ENCODE measurements at regions not wholly inside any gene's neighbourhood (a gene's known extent, or its start where the extent isn't known, plus 50 kb on each side); places are given as distances from the start of the nearest gene placed in this dataset.
"Not testable (repeated sequence)": the region's sequence is repeated elsewhere in the genome, so short reads cannot be mapped to it uniquely, and the experiment has no call there.

DNA sequence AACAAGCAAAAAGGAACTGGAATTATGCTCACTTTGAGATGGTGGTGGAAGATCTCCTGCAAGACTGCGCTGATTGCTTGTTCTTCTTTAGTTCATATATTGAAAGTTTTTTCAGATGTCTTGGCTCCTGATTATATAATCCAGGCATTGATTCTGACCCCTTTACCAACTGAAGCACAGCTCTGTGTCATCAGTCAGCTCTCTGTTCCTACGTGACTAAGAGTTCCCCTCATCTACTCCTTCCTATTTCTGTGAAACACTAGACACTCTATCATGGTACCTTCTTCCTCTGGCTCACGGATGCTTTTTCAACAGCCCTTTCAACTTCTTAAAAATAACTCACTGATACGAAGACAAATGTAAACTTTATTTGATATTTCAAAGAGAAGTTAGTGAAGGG is 788.6 kb downstream of the SOCS6 start:
- no peak for TF ChIP-seq Cebpa-rat (IDR thresholded peaks at IDR 0.05)
- no peak overlapping the region for H3K4me3 ChIP-seq
- no peak overlapping the region for H3K4me2 ChIP-seq

DNA sequence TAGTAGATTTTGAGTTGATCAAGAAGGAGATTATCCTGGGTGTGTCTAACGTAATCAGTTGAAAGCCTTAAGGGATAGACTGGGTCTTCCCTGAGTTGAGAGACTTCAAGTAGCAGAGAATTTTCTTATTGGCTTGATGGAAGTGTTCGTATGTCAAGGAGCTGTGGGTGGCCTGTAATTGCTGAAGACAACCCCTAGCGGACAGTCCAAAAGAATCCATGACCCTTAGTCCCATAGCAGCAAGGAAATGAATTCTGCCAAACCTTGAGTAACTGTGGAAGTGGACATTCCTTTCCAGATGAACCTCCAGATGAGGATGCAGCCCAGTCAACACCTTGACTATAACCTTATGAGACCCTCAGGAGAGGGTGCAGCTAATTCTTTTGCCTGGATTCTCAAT is 786.3 kb downstream of the SOCS6 start:
- no peaks in the 10 kb centered on the region for H3K27me3 ChIP-seq
- H3K9me3 ChIP-seq, result no peaks in the 10 kb centered on the region
- H4K20me1 ChIP-seq, result no peaks in the 10 kb centered on the region
- H3K4me1 ChIP-seq, result no peaks in the 10 kb centered on the region
- no peaks in the 10 kb centered on the region for H3K36me3 ChIP-seq
- H3K27ac ChIP-seq, result no peak overlapping the region
- no peak overlapping the region for H3K4me2 ChIP-seq
- no peak for TF ChIP-seq Cebpa-rat (IDR thresholded peaks at IDR 0.05)
- no peak overlapping the region for H3K4me3 ChIP-seq
- no peak overlapping the region for H3K9ac ChIP-seq

More for the DNA sequence above, 788.6 kb downstream of the SOCS6 start:
- H3K4me1 ChIP-seq, result no peaks in the 10 kb centered on the region
- no peaks in the 10 kb centered on the region for H4K20me1 ChIP-seq
- no peak overlapping the region for H3K9ac ChIP-seq
- no peak overlapping the region for H3K27ac ChIP-seq
- no peaks in the 10 kb centered on the region for H3K9me3 ChIP-seq
- H3K36me3 ChIP-seq, result no peaks in the 10 kb centered on the region
- H3K27me3 ChIP-seq, result no peaks in the 10 kb centered on the region

DNA sequence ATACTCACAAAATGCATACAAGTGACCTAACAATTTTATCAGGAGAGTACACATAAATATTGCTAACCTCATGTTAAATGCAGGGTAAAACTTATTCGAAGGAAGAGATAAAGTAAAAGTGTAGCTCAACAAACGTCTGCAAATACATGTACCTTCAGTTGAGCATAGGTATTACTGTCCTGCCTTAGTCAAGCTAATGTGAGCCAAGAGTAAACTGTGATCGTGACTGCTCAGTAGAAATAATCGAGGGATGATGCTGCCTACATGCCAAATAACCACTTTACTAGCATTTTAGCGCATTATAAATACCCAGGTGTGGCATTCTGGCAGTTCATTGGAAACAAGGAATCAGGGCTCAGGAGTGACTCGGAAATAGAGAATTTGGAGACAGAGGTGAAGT is 779.5 kb downstream of the SOCS6 start:
- Histone ChIP-seq H3K27me3 (no peaks in the 10 kb centered on the region), H3K4me3 (no peak overlapping the region), H4K20me1 (no peaks in the 10 kb centered on the region), H3K27ac (no peak overlapping the region), H3K36me3 (no peaks in the 10 kb centered on the region), H3K4me2 (no peak overlapping the region), H3K4me1 (no peaks in the 10 kb centered on the region), H3K9ac (no peak overlapping the region), H3K9me3 (no peaks in the 10 kb centered on the region)
- no peak for TF ChIP-seq Cebpa-rat (IDR thresholded peaks at IDR 0.05)

DNA sequence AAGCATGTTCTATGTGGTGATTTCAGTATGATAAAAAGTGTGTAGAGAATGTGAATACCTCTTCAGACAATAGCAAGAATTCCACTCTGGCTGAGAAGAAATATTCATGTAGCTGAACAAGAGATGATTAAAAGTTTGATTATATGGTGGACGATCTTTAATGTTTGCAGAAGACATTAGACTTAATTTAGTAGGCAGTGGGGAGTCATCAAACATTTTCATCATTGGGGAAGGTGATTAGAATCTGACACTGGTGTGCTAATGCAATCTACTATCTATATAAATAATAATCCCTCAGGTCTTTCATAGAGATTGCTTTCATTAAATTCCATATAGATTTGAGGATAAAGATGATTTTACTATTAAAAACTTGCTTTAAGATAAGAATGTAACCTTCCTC is 761.0 kb downstream of the SOCS6 start:
- no peaks in the 10 kb centered on the region for H3K27me3 ChIP-seq
- no peak overlapping the region for H3K27ac ChIP-seq
- no peak overlapping the region for H3K4me3 ChIP-seq
- H3K4me2 ChIP-seq, result no peak overlapping the region
- H3K36me3 ChIP-seq, result no peaks in the 10 kb centered on the region
- H3K4me1 ChIP-seq, result no peaks in the 10 kb centered on the region
- no peak for TF ChIP-seq Cebpa-rat (IDR thresholded peaks at IDR 0.05)
- no peak overlapping the region for H3K9ac ChIP-seq
- no peaks in the 10 kb centered on the region for H4K20me1 ChIP-seq
- no peaks in the 10 kb centered on the region for H3K9me3 ChIP-seq

DNA sequence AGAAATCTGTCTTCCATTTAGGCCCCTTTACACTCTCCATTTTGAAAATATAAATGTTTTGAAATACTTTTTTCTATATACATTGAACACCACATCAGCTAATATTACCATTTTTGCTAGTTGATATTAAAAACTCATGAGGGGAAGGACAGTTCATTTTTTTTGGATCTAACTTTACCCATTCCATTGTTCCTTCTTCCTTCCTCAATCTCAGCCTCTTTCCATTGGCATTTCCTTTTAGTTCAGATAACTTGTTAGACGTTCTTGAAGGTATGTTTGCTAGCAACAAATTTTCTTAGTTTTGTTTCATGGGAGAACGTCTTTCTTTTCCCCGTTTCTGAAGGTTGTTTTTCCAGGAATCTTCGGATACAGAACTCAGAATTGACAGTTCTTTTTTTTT is 759.0 kb downstream of the SOCS6 start:
- Histone ChIP-seq H3K4me2 (no peak overlapping the region), H3K4me3 (no peak overlapping the region), H4K20me1 (no peaks in the 10 kb centered on the region), H3K4me1 (no peaks in the 10 kb centered on the region), H3K9me3 (no peaks in the 10 kb centered on the region), H3K36me3 (no peaks in the 10 kb centered on the region), H3K9ac (no peak overlapping the region), H3K27me3 (no peaks in the 10 kb centered on the region), H3K27ac (no peak overlapping the region)
- no peak for TF ChIP-seq Cebpa-rat (IDR thresholded peaks at IDR 0.05)

GRCh38 chr18:71045331-71046065 is 756.7 kb downstream of the SOCS6 start:
- no peaks in the 10 kb centered on the region for H3K27me3 ChIP-seq
- no peak for TF ChIP-seq Cebpa-rat (IDR thresholded peaks at IDR 0.05)
- no peaks in the 10 kb centered on the region for H3K9me3 ChIP-seq
- no peak overlapping the region for H3K27ac ChIP-seq
- H3K9ac ChIP-seq, result no peak overlapping the region
- H3K36me3 ChIP-seq, result no peaks in the 10 kb centered on the region
- H3K4me1 ChIP-seq, result no peaks in the 10 kb centered on the region
- H3K4me3 ChIP-seq, result no peak overlapping the region
- H3K4me2 ChIP-seq, result no peak overlapping the region
- no peaks in the 10 kb centered on the region for H4K20me1 ChIP-seq

DNA sequence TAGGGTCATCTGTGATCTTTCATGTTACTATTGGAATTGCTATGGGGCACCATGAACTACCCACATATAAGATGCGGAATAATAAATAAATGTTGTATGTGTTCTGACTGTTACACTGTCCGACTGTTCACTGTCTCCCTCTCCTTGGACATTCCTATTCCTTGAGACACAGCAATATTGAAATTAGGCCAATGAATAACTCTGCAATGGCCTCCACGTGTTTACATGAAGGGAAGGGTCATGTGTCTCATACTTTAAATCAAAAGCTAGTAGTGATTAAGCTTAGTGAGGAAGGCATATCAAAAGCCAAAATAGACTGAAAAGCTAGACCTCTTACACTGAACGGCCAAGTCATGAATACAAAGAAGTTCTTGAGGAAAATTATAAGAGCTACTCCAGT is 751.3 kb downstream of the SOCS6 start:
- H3K36me3 ChIP-seq, result no peaks in the 10 kb centered on the region
- no peaks in the 10 kb centered on the region for H4K20me1 ChIP-seq
- TF ChIP-seq Cebpa-rat (IDR thresholded peaks at IDR 0.05), result no peak
- no peaks in the 10 kb centered on the region for H3K9me3 ChIP-seq
- no peak overlapping the region for H3K4me2 ChIP-seq
- H3K27me3 ChIP-seq, result no peaks in the 10 kb centered on the region
- no peak overlapping the region for H3K27ac ChIP-seq
- H3K4me1 ChIP-seq, result no peaks in the 10 kb centered on the region
- no peak overlapping the region for H3K9ac ChIP-seq
- H3K4me3 ChIP-seq, result no peak overlapping the region

- no peaks in the 10 kb centered on the region for H3K9me3 ChIP-seq
- no peak for TF ChIP-seq Cebpa-rat (IDR thresholded peaks at IDR 0.05)
- H3K4me1 ChIP-seq, result no peaks in the 10 kb centered on the region
- no peak overlapping the region for H3K9ac ChIP-seq
- H3K27me3 ChIP-seq, result no peaks in the 10 kb centered on the region
- H3K4me2 ChIP-seq, result no peak overlapping the region
- H3K4me3 ChIP-seq, result no peak overlapping the region
- H3K27ac ChIP-seq, result no peak overlapping the region
- H4K20me1 ChIP-seq, result no peaks in the 10 kb centered on the region
- no peaks in the 10 kb centered on the region for H3K36me3 ChIP-seq
Measured at GRCh38 chr18:71038196-71038595, 749.4 kb downstream of the SOCS6 start.

GRCh38 chr18:71036783-71037182 is 747.9 kb downstream of the SOCS6 start:
- no peak for TF ChIP-seq Cebpa-rat (IDR thresholded peaks at IDR 0.05)
- no peaks in the 10 kb centered on the region for H3K4me1 ChIP-seq

DNA sequence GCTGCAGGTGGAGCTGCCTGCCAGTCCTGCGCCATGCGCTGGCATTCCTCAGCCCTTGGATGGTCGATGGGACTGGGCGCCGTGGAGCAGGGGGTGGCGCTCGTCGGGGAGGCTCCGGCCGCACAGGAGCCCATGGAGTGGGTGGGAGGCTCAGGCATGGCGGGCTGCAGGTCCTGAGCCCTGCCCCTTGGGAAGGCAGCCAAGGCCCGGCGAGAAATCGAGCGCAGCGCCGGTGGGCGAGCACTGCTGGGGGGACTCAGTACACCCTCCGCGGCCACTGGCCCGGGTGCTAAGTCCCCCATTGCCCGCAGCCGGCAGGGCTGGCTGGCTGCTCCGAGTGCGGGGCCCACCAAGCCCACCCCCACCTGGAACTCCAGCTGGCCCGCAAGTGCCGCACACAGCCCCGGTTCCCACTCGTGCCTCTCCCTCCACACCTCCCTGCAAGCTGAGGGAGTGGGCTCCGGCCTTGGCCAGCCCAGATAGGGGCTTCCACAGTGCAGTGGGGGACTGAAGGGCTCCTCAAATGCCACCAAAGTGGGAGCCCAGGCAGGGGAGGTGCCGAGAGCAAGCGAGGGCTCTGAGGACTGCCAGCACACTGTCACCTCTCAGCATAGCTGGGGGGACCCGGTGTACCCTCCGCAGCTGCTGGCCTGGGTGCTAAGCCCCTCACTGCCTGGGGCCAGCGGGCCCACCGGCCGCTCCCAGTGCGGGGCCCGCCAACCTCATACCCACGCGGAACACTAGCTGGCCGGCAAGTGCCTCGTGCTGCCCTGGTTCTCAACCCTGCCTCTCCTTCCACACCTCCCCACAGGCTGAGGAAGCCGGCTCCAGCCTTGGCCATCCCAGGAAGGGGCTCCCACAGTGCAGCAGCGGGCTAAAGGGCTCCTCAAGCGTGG is 742.7 kb downstream of the SOCS6 start:
- not testable (repeated sequence) for H3K27ac ChIP-seq, H3K4me2 ChIP-seq, H4K20me1 ChIP-seq, H3K4me1 ChIP-seq, H3K36me3 ChIP-seq, H3K9ac ChIP-seq, H3K4me3 ChIP-seq, H3K27me3 ChIP-seq
- peaks cover 31% of the 10 kb centered on the region for H3K9me3 ChIP-seq

More at GRCh38 chr18:71036783-71037182, 747.9 kb downstream of the SOCS6 start:
- Histone ChIP-seq H3K27me3 (no peaks in the 10 kb centered on the region), H3K9me3 (peaks cover 6% of the 10 kb centered on the region; the same call in 1 of the 2 replicates), H3K9ac (no peak overlapping the region), H3K4me3 (no peak overlapping the region), H3K36me3 (no peaks in the 10 kb centered on the region), H4K20me1 (no peaks in the 10 kb centered on the region), H3K4me2 (no peak overlapping the region), H3K27ac (no peak overlapping the region)

DNA sequence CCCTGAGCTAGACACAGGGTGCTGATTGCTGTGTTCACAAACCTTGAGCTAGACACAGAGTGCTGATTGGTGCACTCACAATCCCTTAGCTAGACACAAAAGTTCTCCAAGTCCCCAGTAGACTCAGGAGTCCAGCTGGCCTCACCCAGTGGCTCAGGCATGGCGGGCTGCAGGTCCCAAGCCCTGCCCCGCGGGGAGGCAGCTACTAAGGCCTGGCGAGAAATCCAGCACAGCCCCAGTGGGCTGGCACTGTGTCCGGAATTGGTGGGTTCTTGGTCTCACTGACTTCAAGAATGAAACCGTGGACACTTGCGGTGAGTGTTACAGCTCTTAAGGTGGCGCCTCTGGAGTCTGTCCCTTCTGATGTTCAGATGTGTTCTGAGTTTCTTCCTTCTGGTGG is 741.2 kb downstream of the SOCS6 start:
- H3K4me1 ChIP-seq, H3K27ac ChIP-seq, H3K4me2 ChIP-seq, H3K36me3 ChIP-seq, H3K4me3 ChIP-seq, H3K9ac ChIP-seq, H4K20me1 ChIP-seq, H3K27me3 ChIP-seq: not testable (repeated sequence)
- peaks cover 31% of the 10 kb centered on the region for H3K9me3 ChIP-seq

Measured in BLaER1 (cell line).